Neural cell (in vitro differentiated cells): ENCODE measurements at regions not wholly inside any gene's neighbourhood (a gene's known extent, or its start where the extent isn't known, plus 50 kb on each side); places are given as distances from the start of the nearest gene placed in this dataset.

Experiments used
- EP300 ChIP-seq: fragments of 450-650 bp; conservative IDR thresholded peaks from 2 replicates; pipeline ENCODE4 v1.6.1; 2014; ENCODE audit warnings: antibody characterized with exemption, mild to moderate bottlenecking, moderate library complexity; ENCODE audit not compliant: poor library complexity, severe bottlenecking
- EZH2 ChIP-seq: fragments of 200-600, 300-800 bp; shearing (Covaris generic), sonication (generic); IDR thresholded peaks from 2 replicates; pipeline ENCODE4 v1.6.1; 2014; ENCODE audit warnings: antibody characterized with exemption, low read length, borderline replicate concordance, mild to moderate bottlenecking; ENCODE audit not compliant: insufficient read depth, poor library complexity, severe bottlenecking
- MXI1 ChIP-seq: fragments of 450-650 bp; conservative IDR thresholded peaks from 2 replicates; pipeline ENCODE4 v1.6.1; 2014; ENCODE audit warnings: antibody characterized with exemption, mild to moderate bottlenecking; ENCODE audit not compliant: poor library complexity, severe bottlenecking
- POLR2AphosphoS5 ChIP-seq: IDR thresholded peaks from 2 replicates; pipeline ENCODE4 v1.6.1; 2012
- RAD21 ChIP-seq: fragments of 450-650 bp; conservative IDR thresholded peaks from 2 replicates; pipeline ENCODE4 v1.6.1; 2014; ENCODE audit warnings: antibody characterized with exemption, mild to moderate bottlenecking, moderate library complexity
- TF ChIP-seq, protein P1 (sequence below): fragments of 450-650 bp; IDR thresholded peaks from 2 replicates; pipeline ENCODE4 v1.5.1; 2014; ENCODE audit warnings: antibody characterized with exemption, mild to moderate bottlenecking, moderate library complexity; ENCODE audit not compliant: poor library complexity, severe bottlenecking
- TF ChIP-seq, protein P2 (sequence below): IDR thresholded peaks from 2 replicates; pipeline ENCODE4 v1.6.1; 2012; ENCODE audit warnings: borderline replicate concordance

DNA sequence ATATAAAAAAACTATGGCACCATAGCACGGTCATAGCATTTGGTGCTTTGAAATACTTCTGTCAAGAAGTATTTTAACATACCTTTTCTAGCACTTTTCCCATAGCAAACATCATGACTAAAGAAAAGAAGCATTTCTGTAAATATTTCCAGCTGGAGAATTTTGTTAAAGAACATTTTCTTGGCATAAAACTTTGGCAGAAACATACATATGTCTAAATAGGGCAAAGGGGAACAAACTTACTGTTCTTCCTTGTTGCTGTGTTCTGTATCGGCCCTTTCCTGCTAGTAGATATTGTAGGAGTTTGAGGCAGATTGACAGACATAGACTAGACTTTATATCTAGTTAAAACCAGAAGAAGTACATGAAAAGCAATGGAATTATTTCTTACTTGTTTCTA lies 2368.5 kb downstream of the PCDH7 start:
- no peak for TF ChIP-seq MXI1
- TF ChIP-seq, protein P1, sequence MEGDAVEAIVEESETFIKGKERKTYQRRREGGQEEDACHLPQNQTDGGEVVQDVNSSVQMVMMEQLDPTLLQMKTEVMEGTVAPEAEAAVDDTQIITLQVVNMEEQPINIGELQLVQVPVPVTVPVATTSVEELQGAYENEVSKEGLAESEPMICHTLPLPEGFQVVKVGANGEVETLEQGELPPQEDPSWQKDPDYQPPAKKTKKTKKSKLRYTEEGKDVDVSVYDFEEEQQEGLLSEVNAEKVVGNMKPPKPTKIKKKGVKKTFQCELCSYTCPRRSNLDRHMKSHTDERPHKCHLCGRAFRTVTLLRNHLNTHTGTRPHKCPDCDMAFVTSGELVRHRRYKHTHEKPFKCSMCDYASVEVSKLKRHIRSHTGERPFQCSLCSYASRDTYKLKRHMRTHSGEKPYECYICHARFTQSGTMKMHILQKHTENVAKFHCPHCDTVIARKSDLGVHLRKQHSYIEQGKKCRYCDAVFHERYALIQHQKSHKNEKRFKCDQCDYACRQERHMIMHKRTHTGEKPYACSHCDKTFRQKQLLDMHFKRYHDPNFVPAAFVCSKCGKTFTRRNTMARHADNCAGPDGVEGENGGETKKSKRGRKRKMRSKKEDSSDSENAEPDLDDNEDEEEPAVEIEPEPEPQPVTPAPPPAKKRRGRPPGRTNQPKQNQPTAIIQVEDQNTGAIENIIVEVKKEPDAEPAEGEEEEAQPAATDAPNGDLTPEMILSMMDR = no peak
- no peak for TF ChIP-seq EP300
- TF ChIP-seq POLR2AphosphoS5 = no peak
- TF ChIP-seq EZH2 = no peak
- TF ChIP-seq, protein P2, sequence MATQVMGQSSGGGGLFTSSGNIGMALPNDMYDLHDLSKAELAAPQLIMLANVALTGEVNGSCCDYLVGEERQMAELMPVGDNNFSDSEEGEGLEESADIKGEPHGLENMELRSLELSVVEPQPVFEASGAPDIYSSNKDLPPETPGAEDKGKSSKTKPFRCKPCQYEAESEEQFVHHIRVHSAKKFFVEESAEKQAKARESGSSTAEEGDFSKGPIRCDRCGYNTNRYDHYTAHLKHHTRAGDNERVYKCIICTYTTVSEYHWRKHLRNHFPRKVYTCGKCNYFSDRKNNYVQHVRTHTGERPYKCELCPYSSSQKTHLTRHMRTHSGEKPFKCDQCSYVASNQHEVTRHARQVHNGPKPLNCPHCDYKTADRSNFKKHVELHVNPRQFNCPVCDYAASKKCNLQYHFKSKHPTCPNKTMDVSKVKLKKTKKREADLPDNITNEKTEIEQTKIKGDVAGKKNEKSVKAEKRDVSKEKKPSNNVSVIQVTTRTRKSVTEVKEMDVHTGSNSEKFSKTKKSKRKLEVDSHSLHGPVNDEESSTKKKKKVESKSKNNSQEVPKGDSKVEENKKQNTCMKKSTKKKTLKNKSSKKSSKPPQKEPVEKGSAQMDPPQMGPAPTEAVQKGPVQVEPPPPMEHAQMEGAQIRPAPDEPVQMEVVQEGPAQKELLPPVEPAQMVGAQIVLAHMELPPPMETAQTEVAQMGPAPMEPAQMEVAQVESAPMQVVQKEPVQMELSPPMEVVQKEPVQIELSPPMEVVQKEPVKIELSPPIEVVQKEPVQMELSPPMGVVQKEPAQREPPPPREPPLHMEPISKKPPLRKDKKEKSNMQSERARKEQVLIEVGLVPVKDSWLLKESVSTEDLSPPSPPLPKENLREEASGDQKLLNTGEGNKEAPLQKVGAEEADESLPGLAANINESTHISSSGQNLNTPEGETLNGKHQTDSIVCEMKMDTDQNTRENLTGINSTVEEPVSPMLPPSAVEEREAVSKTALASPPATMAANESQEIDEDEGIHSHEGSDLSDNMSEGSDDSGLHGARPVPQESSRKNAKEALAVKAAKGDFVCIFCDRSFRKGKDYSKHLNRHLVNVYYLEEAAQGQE = no peak
- TF ChIP-seq RAD21 = no peak
